ENCODE measurements at regions not wholly inside any gene's neighbourhood (a gene's known extent, or its start where the extent isn't known, plus 50 kb on each side); places are given as distances from the start of the nearest gene placed in this dataset.
"Not testable (repeated sequence)": the region's sequence is repeated elsewhere in the genome, so short reads cannot be mapped to it uniquely, and the experiment has no call there.

- FAIRE-seq: no peak
Measured at GRCh38 chr1:111063595-111063994, 76.3 kb downstream of the DRAM2 start.

GRCh38 chr1:111062624-111063023 lies 77.3 kb downstream of the DRAM2 start:
- FAIRE-seq: no peak

DNA sequence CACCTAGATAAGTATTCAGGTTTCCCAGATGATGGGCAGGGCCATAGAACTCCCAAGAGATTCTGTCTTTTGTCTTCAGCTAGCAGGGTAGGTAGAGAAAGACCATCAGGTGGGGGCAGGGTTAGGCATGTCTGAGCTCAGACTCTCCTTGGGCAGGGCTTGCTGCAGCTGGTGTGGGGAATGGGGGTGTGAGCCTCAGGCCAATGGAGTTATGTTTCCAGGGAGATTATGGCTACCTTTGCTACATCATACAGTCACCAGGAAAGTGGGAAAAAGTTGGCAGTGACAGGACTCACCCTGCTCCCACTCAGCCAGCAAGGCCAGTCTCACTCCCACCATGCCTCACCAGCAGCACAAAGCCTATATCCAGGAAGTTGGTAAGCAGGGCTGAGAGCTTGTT lies 77.8 kb downstream of the DRAM2 start:
- no peak for FAIRE-seq

DNA sequence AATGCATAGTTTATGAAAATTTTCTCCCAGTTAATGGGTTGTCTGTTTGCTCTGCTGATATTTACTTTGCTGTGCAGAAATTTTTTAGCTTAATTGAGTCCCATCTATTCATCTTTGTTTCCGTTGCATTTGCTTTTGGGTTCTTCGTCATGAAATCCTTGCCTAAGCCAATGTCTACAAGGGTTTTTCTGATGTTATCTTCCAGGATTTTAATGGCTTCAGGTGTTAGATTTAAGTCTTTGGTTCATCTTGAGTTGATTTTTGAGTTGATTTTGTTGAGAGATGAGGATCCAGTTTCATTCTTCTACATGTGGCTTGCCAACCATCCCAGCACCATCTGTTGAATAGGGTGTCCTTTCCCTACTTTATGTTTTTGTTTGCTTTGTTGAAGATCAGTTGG lies 85.2 kb downstream of the DRAM2 start:
- FAIRE-seq: no peak

- FAIRE-seq: no peak
Measured at GRCh38 chr1:111052246-111052645, 87.6 kb downstream of the DRAM2 start.

- not testable (repeated sequence) for FAIRE-seq
Measured at GRCh38 chr1:111048253-111048652, 84.5 kb upstream of the LRIF1 start.

DNA sequence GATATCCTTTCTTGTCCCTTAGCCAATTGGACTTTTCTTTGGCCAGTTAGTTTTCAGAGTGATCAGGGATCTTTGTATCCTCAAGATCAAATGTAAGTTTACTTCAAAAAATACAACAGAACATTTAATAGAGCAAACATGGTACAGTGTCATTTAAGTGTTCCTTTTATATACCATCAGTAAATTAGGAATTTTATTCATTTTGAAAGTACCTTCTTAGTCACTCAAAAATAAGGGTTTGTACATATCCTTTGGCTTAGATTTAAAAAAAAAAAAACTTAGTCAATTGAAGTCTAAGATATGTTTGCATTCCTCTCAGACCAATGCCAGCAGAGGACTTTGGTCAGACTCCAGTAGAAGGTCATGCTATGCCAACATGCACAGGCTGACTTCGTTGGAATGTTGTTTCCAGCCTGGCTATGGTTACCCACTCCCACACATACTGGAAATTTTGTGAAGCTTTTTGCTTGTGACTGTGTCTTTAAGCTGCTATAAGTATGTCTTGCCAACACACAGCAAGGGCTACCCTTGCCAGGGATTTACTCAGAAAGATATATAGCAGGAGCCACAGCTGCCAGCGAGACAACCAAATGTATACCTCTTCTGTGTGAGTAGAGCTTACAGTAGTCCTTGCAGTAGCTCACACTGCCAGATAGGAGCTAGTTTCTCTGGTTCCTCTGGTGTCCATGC lies 81.5 kb upstream of the LRIF1 start:
- FAIRE-seq: no peak

GRCh38 chr1:111032295-111032897 lies 68.7 kb upstream of the LRIF1 start:
- FAIRE-seq: no peak

GRCh38 chr1:111030590-111030989 lies 66.9 kb upstream of the LRIF1 start:
- peak; percentile 27 for FAIRE-seq

DNA sequence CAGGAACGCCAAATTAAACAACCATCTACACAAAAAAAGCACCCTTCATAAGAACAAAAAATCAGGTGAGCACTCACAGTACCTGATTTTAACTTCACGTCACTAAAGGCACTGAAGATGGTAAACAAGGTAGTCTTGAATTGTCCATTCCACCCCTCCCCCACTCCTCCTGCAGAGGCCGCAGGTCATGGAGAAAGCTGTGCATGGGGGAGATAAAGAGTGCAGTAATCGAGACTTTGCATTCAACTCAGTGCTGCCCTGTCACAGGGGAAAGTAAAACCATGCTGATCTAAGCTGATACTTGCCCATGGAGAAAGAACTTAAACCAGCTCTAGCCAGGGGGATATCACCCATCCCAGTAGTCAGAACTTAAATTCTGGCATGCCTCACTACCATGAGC lies 61.4 kb upstream of the LRIF1 start:
- no peak for FAIRE-seq

GRCh38 chr1:111015222-111015621 lies 51.5 kb upstream of the LRIF1 start:
- FAIRE-seq: no peak

Data from islet of Langerhans (tissue), 1 donor.